GM12878 (cell line): ENCODE measurements at regions not wholly inside any gene's neighbourhood (a gene's known extent, or its start where the extent isn't known, plus 50 kb on each side); places are given as distances from the start of the nearest gene placed in this dataset.

Source experiments
- ATAC-seq: fragments of 200-7000 bp; cut with Tn5 transposase; 3 replicates; pipeline ENCODE4 v1.9.1; 2020; ENCODE audit warnings: mild to moderate bottlenecking, moderate library complexity
- BruUV-seq: library from RNA; stranded (reverse); fragments of 400-500 nt; replicated peaks from 2 replicates; lab custom pipeline; 2021; lab: Mats Ljungman, UMichigan
- CTCF ChIA-PET: fragments of 300-600 bp; sonication (Branson Sonifier 250); formaldehyde crosslinking; extraction: SDS; loops from one replicate; lab custom pipeline; 2021; ENCODE audit warnings: inconsistent platforms; lab: Yijun Ruan, JAX
- POLR2A ChIA-PET: fragments of 350-600 bp; formaldehyde crosslinking; extraction: SDS; loops from one replicate; lab custom pipeline; 2021; ENCODE audit warnings: inconsistent platforms; lab: Charles Lee
- RAD21 ChIA-PET: fragments of 300-600 bp; sonication (Branson Sonifier 250); formaldehyde crosslinking; loops from one replicate; lab custom pipeline; 2023; ENCODE audit warnings: antibody characterized with exemption; ENCODE audit not compliant: unreplicated experiment; lab: Charles Lee
- SMC1A ChIA-PET: fragments of 300-600 bp; sonication (Branson Sonifier 250); formaldehyde crosslinking; loops from one replicate; lab custom pipeline; 2023; ENCODE audit not compliant: unreplicated experiment, uncharacterized antibody; lab: Charles Lee
- DNase-seq: peaks from one replicate; pipeline ENCODE4 v3.0.0-alpha.2; 2011; ENCODE audit warnings: low read depth, low spot score
- FAIRE-seq: peaks from 3 replicates; lab custom pipeline; 2011; peaks lifted over from hg19 to GRCh38; lab: Jason Lieb, UNC
- H2AFZ ChIP-seq: 2 replicates; pipeline ENCODE4 v1.6.0; 2011; ENCODE audit warnings: low read depth, low read length, control low read depth; ENCODE audit not compliant: control insufficient read depth
- H3K27ac ChIP-seq: 2 replicates; pipeline ENCODE4 v1.5.1; 2011; ENCODE audit warnings: control low read depth; ENCODE audit not compliant: control insufficient read depth, insufficient read depth
- H3K27me3 ChIP-seq, 2 experiments: replicated peaks in 1 of 2; 2 replicates each; pipeline versions ENCODE4 v1.6.0 to v1.6.1; 2011; ENCODE audit warnings: low read length in 1 of 2; ENCODE audit not compliant: control insufficient read depth in 2 of 2, insufficient read depth in 2 of 2
- H3K36me3 ChIP-seq, 2 experiments: 2 replicates each; pipeline ENCODE4 v1.5.1; 2011; ENCODE audit warnings: low read length in 1 of 2; ENCODE audit not compliant: control insufficient read depth in 2 of 2, insufficient read depth in 2 of 2
- H3K4me1 ChIP-seq: 2 replicates; pipeline ENCODE4 v1.6.1; 2011; ENCODE audit warnings: mild to moderate bottlenecking, low read length, moderate library complexity, mixed read lengths; ENCODE audit not compliant: control insufficient read depth, insufficient read depth
- H3K4me2 ChIP-seq: 2 replicates; pipeline ENCODE4 v1.6.0; 2011; ENCODE audit warnings: control low read depth; ENCODE audit not compliant: control insufficient read depth, insufficient read depth
- H3K4me3 ChIP-seq: fragments of 200-600 bp; sonication (generic); 2 replicates; pipeline ENCODE4 v1.5.1; 2016
- H3K79me2 ChIP-seq: 2 replicates; pipeline ENCODE4 v1.6.0; 2011; ENCODE audit warnings: low read length; ENCODE audit not compliant: control insufficient read depth, insufficient read depth
- H3K9ac ChIP-seq: 2 replicates; pipeline ENCODE4 v1.8.0; 2011; ENCODE audit warnings: low read length, control low read depth, mixed read lengths; ENCODE audit not compliant: control insufficient read depth, insufficient read depth
- H3K9me3 ChIP-seq: replicated peaks from 3 replicates; pipeline ENCODE4 v1.5.1; 2011; ENCODE audit warnings: mild to moderate bottlenecking, low read length; ENCODE audit not compliant: control insufficient read depth, insufficient read depth
- H4K20me1 ChIP-seq: 2 replicates; pipeline ENCODE4 v1.6.0; 2011; ENCODE audit not compliant: control insufficient read depth, insufficient read depth
- ASH2L ChIP-seq: fragments of 300-600, 200-600 bp; sonication (generic); IDR thresholded peaks from 2 replicates; pipeline ENCODE4 v1.6.1; 2017; ENCODE audit warnings: low read depth, mild to moderate bottlenecking, borderline replicate concordance
- CREM ChIP-seq: IDR thresholded peaks from 2 replicates; pipeline ENCODE4 v1.6.1; 2014; ENCODE audit warnings: antibody characterized with exemption, low read depth
- ESRRA ChIP-seq: IDR thresholded peaks from 2 replicates; pipeline ENCODE4 v1.6.1; 2012; ENCODE audit warnings: mild to moderate bottlenecking, low read length, improper control_type of control experiment
- FOS ChIP-seq: IDR thresholded peaks from 3 replicates; pipeline ENCODE4 v1.6.1; 2011; ENCODE audit warnings: borderline replicate concordance; ENCODE audit not compliant: insufficient read length; ENCODE audit errors: extremely low read depth
- GATAD2B ChIP-seq: fragments of 450-650 bp; conservative IDR thresholded peaks from 2 replicates; pipeline ENCODE4 v1.6.1; 2017; ENCODE audit warnings: low read depth, mild to moderate bottlenecking, moderate library complexity
- HDGF ChIP-seq: fragments of 450-650 bp; IDR thresholded peaks from 2 replicates; pipeline ENCODE4 v1.6.1; 2016; ENCODE audit warnings: antibody characterized with exemption
- NR2C2 ChIP-seq: IDR thresholded peaks from 2 replicates; pipeline ENCODE4 v1.6.1; 2011; ENCODE audit warnings: borderline replicate concordance, low read depth; ENCODE audit not compliant: control insufficient read depth, insufficient read length
- NR2F1 ChIP-seq: fragments of 450-650 bp; conservative IDR thresholded peaks from 2 replicates; pipeline ENCODE4 v1.6.1; 2017; ENCODE audit warnings: mild to moderate bottlenecking
- POLR2A ChIP-seq: IDR thresholded peaks from 2 replicates; pipeline ENCODE4 v1.6.1; 2011; ENCODE audit warnings: low read depth, mild to moderate bottlenecking, low read length
- SMC3 ChIP-seq: IDR thresholded peaks from 2 replicates; pipeline ENCODE4 v1.6.1; 2011; ENCODE audit warnings: low read length, improper control_type of control experiment, borderline replicate concordance
- SRF ChIP-seq, 2 experiments: IDR thresholded peaks; 2 replicates each; pipeline ENCODE4 v1.6.1; 2011; ENCODE audit warnings: low read depth in 2 of 2, low read length in 2 of 2, mild to moderate bottlenecking in 1 of 2, moderate library complexity in 1 of 2
- SUPT20H ChIP-seq: IDR thresholded peaks from 2 replicates; pipeline ENCODE4 v1.6.1; 2011; ENCODE audit warnings: low read depth, mild to moderate bottlenecking, low read length, moderate library complexity, borderline replicate concordance; ENCODE audit not compliant: control insufficient read depth
- SUZ12 ChIP-seq: fragments of 200-600 bp; sonication (generic); IDR thresholded peaks from one replicate; pipeline ENCODE4 v1.6.1; 2018; ENCODE audit warnings: antibody characterized with exemption, mild to moderate bottlenecking; ENCODE audit not compliant: unreplicated experiment
- TCF7 ChIP-seq: IDR thresholded peaks from 2 replicates; pipeline ENCODE4 v1.6.1; 2014; ENCODE audit warnings: antibody characterized with exemption, borderline replicate concordance
- ZBED1 ChIP-seq: IDR thresholded peaks from 2 replicates; pipeline ENCODE4 v1.6.1; 2016; ENCODE audit warnings: borderline replicate concordance
- ZZZ3 ChIP-seq: IDR thresholded peaks from 2 replicates; pipeline ENCODE4 v1.6.1; 2011; ENCODE audit warnings: low read depth; ENCODE audit not compliant: control insufficient read depth, insufficient read length
- WGBS: methylation state at CpG from one replicate; pipeline ENCODE4 v1.1.6; 2016; ENCODE audit warnings: low lambda C conversion rate; ENCODE audit not compliant: insufficient replicate concordance, insufficient coverage; ENCODE audit errors: missing lambda C conversion rate; 5-methylcytosine and 5-hydroxymethylcytosine counted together
- in situ Hi-C: fragments of 300-500 bp; cut with MboI; formaldehyde crosslinking; loops from 9 replicates; pipeline ENCODE4 v1.14.3; 2018; ENCODE audit warnings: mixed read lengths
- intact Hi-C: fragments of 100-400 bp; cut with micrococcal nuclease; formaldehyde crosslinking; loops from one replicate; pipeline ENCODE4 v1.14.2; 2022; ENCODE audit not compliant: unreplicated experiment
- TF ChIP-seq, protein P1 (sequence below): fragments of 450-650 bp; IDR thresholded peaks from 2 replicates; pipeline ENCODE4 v1.6.1; 2017; ENCODE audit warnings: low read depth, mild to moderate bottlenecking, moderate library complexity
- TF ChIP-seq, protein P2 (sequence below): fragments of 450-650 bp; IDR thresholded peaks from 2 replicates; pipeline ENCODE4 v1.6.1; 2017; ENCODE audit warnings: borderline replicate concordance

DNA sequence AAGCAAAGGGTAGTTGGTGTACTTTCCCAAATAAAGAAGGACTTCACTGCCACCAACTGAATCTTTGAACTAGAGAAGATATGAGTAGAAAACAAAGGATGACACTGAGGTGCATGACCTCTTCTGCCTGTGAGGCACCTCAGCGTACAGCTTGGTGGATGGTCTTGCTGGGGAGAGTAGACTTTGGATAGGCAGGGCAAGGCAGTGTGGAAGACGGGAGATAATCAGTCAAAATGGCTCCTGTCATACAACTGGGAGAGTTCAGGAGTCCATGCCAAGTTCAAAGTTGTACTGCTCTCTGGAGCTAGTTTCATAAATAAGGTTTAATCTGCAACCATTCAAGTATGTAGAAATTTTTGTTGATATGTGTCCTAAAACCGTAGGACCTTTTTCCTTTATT is 143.4 kb downstream of the BARHL2 start:
- no peaks in the 10 kb centered on the region for H3K9me3 ChIP-seq
- H2AFZ ChIP-seq: no peak overlapping the region
- no peak overlapping the region for H3K4me3 ChIP-seq
- ATAC-seq (no peak), FAIRE-seq (no peak), DNase-seq (no peak)
- H3K27ac ChIP-seq: no peak overlapping the region
- H3K4me1 ChIP-seq: no peaks in the 10 kb centered on the region
- intact Hi-C loops: loop anchor here (10.0 kb wide), 2 partner anchors 391 to 449 kb away; no protein-coding TSS in a partner anchor
- ChIA-PET CTCF (interaction anchor here (0.6 to 2.2 kb wide), 9 partner anchors 10 to 527 kb away, joined by 3 to 10 read pairs (median 3); no protein-coding TSS in a partner anchor), SMC1A (interaction anchor here (1.0 to 2.6 kb wide), 7 partner anchors 13 to 250 kb away, joined by 3 to 18 read pairs (median 4); no protein-coding TSS in a partner anchor), RAD21 (interaction anchor here (0.9 to 2.5 kb wide), 7 partner anchors 10 to 229 kb away, joined by 3 to 17 read pairs (median 4); no protein-coding TSS in a partner anchor), POLR2A (no interaction called here)
- no peaks in the 10 kb centered on the region for H4K20me1 ChIP-seq
- no peaks in the 10 kb centered on the region for H3K79me2 ChIP-seq
- no TSS peak for BruUV-seq
- no peak for TF ChIP-seq NR2F1
- TF ChIP-seq ASH2L: no peak
- no peak for TF ChIP-seq ESRRA
- TF ChIP-seq FOS: no peak
- TF ChIP-seq HDGF: no peak
- TF ChIP-seq GATAD2B: no peak
- TF ChIP-seq ZZZ3: no peak
- no peak for TF ChIP-seq SRF (IDR thresholded peaks at IDR 0.05; ENCODE audit: low read depth in 2 of 2, low read length in 2 of 2)
- no peak for TF ChIP-seq TCF7
- TF ChIP-seq SUZ12: no peak
- no peak for TF ChIP-seq NR2C2
- TF ChIP-seq ZBED1: no peak
- TF ChIP-seq SUPT20H: no peak
- TF ChIP-seq POLR2A: no peak
- TF ChIP-seq, protein P1, sequence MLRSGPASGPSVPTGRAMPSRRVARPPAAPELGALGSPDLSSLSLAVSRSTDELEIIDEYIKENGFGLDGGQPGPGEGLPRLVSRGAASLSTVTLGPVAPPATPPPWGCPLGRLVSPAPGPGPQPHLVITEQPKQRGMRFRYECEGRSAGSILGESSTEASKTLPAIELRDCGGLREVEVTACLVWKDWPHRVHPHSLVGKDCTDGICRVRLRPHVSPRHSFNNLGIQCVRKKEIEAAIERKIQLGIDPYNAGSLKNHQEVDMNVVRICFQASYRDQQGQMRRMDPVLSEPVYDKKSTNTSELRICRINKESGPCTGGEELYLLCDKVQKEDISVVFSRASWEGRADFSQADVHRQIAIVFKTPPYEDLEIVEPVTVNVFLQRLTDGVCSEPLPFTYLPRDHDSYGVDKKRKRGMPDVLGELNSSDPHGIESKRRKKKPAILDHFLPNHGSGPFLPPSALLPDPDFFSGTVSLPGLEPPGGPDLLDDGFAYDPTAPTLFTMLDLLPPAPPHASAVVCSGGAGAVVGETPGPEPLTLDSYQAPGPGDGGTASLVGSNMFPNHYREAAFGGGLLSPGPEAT: no peak
- TF ChIP-seq CREM: no peak
- TF ChIP-seq, protein P2, sequence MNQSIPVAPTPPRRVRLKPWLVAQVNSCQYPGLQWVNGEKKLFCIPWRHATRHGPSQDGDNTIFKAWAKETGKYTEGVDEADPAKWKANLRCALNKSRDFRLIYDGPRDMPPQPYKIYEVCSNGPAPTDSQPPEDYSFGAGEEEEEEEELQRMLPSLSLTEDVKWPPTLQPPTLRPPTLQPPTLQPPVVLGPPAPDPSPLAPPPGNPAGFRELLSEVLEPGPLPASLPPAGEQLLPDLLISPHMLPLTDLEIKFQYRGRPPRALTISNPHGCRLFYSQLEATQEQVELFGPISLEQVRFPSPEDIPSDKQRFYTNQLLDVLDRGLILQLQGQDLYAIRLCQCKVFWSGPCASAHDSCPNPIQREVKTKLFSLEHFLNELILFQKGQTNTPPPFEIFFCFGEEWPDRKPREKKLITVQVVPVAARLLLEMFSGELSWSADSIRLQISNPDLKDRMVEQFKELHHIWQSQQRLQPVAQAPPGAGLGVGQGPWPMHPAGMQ: no peak
- TF ChIP-seq SMC3: no peak
- no peaks in the 10 kb centered on the region for H3K27me3 ChIP-seq
- no peak overlapping the region for H3K4me2 ChIP-seq
- no peaks in the 10 kb centered on the region for H3K36me3 ChIP-seq
- H3K9ac ChIP-seq: no peak overlapping the region
- in situ Hi-C loops: loop anchor here (10.0 kb wide), 1 partner anchor 391 kb away; no protein-coding TSS in a partner anchor
- 11% methylated on average over 3 of the region's 3 CpGs for WGBS
